ENCODE measurements at regions not wholly inside any gene's neighbourhood (a gene's known extent, or its start where the extent isn't known, plus 50 kb on each side); places are given as distances from the start of the nearest gene placed in this dataset.
A peak's percentile ranks its signal among the peaks of the same experiment; 100 is the strongest.

DNA sequence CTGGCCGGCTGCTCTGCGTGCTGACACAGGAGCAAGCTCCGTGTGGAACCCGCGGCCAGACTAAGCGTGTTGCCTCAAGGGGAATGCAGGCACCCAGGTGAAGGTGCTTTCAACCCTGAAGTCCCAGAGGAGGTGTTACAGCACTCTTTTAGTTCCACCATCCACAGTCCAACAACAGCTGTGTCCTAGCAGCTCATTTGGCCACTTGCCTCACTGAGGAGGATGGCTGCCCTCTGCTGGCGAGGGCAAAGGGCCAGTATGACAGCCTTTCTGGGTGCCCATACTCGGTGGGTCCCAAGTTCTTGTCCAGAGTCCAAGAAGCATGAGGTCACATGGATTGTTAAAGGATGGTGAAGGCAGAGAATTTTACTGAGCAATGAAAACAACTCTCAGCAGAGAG, 87.8 kb downstream of the C3orf85 start:
- CTCF ChIA-PET: interaction anchor here (0.6 to 2.9 kb wide), 7 partner anchors 13 to 200 kb away, joined by 3 to 14 read pairs (median 3); no protein-coding TSS in a partner anchor

DNA sequence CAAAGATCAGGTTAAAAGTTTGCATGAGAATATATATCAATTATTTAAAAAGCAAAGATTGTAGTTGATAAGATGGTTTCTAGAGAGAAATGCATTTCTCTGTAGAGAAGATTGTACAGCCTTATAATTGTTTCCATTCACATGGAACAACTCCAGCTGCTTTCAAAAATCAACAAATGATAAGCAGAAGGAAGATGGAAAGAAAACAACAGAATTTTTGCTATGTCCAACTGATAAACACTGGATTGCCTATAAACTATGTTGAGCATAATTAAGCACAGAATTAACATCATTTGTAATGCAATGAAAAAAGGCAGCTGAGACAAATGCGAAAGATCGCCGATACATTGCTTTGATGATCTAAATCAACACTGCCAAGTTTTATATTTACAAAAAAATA, 89.0 kb downstream of the C3orf85 start:
- DNase-seq (ENCODE audit: low read depth in 1 of 2, low spot score in 1 of 2) (no peak), FAIRE-seq (no peak), ATAC-seq (no peak)
- H3K4me1 ChIP-seq: no peaks in the 10 kb centered on the region
- no peak overlapping the region for H3K27ac ChIP-seq
- no peak overlapping the region for H3K4me2 ChIP-seq
- TF ChIP-seq RARB (CRISPR knock-in tag; IDR thresholded peaks at IDR 0.05): no peak
- TF ChIP-seq HOXA7 (CRISPR knock-in tag; IDR thresholded peaks at IDR 0.05): no peak
- TF ChIP-seq CHD2 (IDR thresholded peaks at IDR 0.05; ENCODE audit: low read length, partially characterized antibody): no peak
- TF ChIP-seq CEBPB (IDR thresholded peaks at IDR 0.05): no peak
- ChIA-PET POLR2A (no interaction called here), CTCF (interaction anchor here (0.7 to 2.9 kb wide), 2 partner anchors 201 to 206 kb away, joined by 3 to 14 read pairs; no protein-coding TSS in a partner anchor)
- no peak overlapping the region for H3K4me3 ChIP-seq
- WGBS (ENCODE audit: missing lambda C conversion rate): 70% methylated on average over 3 of the region's 3 CpGs
- H3K9me3 ChIP-seq: no peaks in the 10 kb centered on the region

More for the DNA sequence above, 87.8 kb downstream of the C3orf85 start:
- TF ChIP-seq, protein P1, sequence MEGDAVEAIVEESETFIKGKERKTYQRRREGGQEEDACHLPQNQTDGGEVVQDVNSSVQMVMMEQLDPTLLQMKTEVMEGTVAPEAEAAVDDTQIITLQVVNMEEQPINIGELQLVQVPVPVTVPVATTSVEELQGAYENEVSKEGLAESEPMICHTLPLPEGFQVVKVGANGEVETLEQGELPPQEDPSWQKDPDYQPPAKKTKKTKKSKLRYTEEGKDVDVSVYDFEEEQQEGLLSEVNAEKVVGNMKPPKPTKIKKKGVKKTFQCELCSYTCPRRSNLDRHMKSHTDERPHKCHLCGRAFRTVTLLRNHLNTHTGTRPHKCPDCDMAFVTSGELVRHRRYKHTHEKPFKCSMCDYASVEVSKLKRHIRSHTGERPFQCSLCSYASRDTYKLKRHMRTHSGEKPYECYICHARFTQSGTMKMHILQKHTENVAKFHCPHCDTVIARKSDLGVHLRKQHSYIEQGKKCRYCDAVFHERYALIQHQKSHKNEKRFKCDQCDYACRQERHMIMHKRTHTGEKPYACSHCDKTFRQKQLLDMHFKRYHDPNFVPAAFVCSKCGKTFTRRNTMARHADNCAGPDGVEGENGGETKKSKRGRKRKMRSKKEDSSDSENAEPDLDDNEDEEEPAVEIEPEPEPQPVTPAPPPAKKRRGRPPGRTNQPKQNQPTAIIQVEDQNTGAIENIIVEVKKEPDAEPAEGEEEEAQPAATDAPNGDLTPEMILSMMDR (IDR thresholded peaks at IDR 0.05): peak; percentile 49
- TF ChIP-seq, protein P2, sequence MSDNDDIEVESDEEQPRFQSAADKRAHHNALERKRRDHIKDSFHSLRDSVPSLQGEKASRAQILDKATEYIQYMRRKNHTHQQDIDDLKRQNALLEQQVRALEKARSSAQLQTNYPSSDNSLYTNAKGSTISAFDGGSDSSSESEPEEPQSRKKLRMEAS (IDR thresholded peaks at IDR 0.05): no peak
- TF ChIP-seq, protein P3, sequence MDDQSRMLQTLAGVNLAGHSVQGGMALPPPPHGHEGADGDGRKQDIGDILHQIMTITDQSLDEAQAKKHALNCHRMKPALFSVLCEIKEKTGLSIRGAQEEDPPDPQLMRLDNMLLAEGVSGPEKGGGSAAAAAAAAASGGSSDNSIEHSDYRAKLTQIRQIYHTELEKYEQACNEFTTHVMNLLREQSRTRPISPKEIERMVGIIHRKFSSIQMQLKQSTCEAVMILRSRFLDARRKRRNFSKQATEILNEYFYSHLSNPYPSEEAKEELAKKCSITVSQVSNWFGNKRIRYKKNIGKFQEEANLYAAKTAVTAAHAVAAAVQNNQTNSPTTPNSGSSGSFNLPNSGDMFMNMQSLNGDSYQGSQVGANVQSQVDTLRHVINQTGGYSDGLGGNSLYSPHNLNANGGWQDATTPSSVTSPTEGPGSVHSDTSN (IDR thresholded peaks at IDR 0.05): no peak
- no peak for TF ChIP-seq ZC3H11A (IDR thresholded peaks at IDR 0.05)
- TF ChIP-seq CBX2 (IDR thresholded peaks at IDR 0.05; ENCODE audit: borderline replicate concordance, low read depth): no peak
- peak; percentile 57 to 64 for TF ChIP-seq RAD21 (conservative IDR thresholded peaks at IDR 0.05 in 1 of 2, IDR thresholded peaks at IDR 0.05 in 1 of 2)
- TF ChIP-seq, protein P4, sequence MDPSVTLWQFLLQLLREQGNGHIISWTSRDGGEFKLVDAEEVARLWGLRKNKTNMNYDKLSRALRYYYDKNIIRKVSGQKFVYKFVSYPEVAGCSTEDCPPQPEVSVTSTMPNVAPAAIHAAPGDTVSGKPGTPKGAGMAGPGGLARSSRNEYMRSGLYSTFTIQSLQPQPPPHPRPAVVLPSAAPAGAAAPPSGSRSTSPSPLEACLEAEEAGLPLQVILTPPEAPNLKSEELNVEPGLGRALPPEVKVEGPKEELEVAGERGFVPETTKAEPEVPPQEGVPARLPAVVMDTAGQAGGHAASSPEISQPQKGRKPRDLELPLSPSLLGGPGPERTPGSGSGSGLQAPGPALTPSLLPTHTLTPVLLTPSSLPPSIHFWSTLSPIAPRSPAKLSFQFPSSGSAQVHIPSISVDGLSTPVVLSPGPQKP (IDR thresholded peaks at IDR 0.05; ENCODE audit: low read depth, low read length): no peak
- peak; percentile 69 for TF ChIP-seq SMC3 (IDR thresholded peaks at IDR 0.05)
- POLR2A ChIA-PET: no interaction called here
- H3K27ac ChIP-seq: no peak overlapping the region
- DNase-seq (ENCODE audit: low read depth in 1 of 2, low spot score in 1 of 2) (peak in 1 of 2 experiments; percentile 46), ATAC-seq (peak; percentile 73 to 75; a peak in 5 of 6 replicates), FAIRE-seq (no peak)
- 55% methylated on average over 8 of the region's 8 CpGs for WGBS (ENCODE audit: missing lambda C conversion rate)
- no peaks in the 10 kb centered on the region for H3K4me1 ChIP-seq
- H3K4me3 ChIP-seq: no peak overlapping the region
- no peaks in the 10 kb centered on the region for H3K9me3 ChIP-seq
- no peak overlapping the region for H3K4me2 ChIP-seq

DNA sequence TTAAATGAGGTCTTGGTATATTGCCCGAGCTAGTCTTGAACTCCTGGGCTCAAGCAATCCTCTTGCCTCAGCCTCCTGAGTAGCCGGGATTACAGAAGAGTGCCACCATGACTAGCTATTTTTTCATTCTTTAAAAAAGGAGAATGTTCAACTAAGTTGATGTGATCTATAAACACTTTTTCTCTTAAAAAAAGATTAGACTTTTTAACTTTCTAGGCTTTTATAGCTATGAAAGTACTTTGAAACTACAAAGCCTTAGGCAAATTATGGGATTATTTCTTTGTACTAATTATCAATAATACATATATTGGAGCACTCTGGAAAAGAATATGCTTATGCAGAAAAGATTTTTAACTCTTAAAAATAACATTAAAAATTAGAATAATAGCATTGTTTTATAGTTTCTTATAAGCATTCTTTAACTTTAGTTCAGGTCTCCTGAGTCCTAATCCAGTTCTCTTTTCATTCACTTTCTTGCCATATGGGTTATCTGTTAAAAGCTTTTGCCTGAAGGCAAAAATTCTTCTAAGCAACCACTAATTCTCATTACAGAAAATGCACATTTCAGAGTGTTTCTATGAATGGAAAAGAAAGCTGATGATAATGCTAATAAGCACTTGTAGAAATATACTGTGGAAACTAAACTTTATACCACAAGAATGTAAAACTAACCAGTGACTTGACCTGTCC, 87.8 kb downstream of the DPPA2 start:
- WGBS (ENCODE audit: missing lambda C conversion rate): 17% methylated on average over 2 of the region's 2 CpGs
- no peaks in the 10 kb centered on the region for H3K4me1 ChIP-seq
- H3K4me3 ChIP-seq: no peak overlapping the region
- DNase-seq (ENCODE audit: low read depth in 1 of 2, low spot score in 1 of 2) (no peak), ATAC-seq (no peak), FAIRE-seq (no peak)
- no peak overlapping the region for H3K27ac ChIP-seq
- POLR2A ChIA-PET: no interaction called here
- CTCF ChIA-PET: interaction anchor here (1.1 kb wide), 1 partner anchor 12 kb away, joined by 5 read pairs; no protein-coding TSS in a partner anchor
- H3K4me2 ChIP-seq: no peak overlapping the region
- no peaks in the 10 kb centered on the region for H3K9me3 ChIP-seq
- TF ChIP-seq FOXS1 (CRISPR knock-in tag; IDR thresholded peaks at IDR 0.05) (no peak), TP53 (CRISPR knock-in tag; IDR thresholded peaks at IDR 0.05) (no peak), KDM5A (IDR thresholded peaks at IDR 0.05) (no peak)
- TF ChIP-seq, protein P2 (IDR thresholded peaks at IDR 0.05): no peak
- TF ChIP-seq, protein P5, sequence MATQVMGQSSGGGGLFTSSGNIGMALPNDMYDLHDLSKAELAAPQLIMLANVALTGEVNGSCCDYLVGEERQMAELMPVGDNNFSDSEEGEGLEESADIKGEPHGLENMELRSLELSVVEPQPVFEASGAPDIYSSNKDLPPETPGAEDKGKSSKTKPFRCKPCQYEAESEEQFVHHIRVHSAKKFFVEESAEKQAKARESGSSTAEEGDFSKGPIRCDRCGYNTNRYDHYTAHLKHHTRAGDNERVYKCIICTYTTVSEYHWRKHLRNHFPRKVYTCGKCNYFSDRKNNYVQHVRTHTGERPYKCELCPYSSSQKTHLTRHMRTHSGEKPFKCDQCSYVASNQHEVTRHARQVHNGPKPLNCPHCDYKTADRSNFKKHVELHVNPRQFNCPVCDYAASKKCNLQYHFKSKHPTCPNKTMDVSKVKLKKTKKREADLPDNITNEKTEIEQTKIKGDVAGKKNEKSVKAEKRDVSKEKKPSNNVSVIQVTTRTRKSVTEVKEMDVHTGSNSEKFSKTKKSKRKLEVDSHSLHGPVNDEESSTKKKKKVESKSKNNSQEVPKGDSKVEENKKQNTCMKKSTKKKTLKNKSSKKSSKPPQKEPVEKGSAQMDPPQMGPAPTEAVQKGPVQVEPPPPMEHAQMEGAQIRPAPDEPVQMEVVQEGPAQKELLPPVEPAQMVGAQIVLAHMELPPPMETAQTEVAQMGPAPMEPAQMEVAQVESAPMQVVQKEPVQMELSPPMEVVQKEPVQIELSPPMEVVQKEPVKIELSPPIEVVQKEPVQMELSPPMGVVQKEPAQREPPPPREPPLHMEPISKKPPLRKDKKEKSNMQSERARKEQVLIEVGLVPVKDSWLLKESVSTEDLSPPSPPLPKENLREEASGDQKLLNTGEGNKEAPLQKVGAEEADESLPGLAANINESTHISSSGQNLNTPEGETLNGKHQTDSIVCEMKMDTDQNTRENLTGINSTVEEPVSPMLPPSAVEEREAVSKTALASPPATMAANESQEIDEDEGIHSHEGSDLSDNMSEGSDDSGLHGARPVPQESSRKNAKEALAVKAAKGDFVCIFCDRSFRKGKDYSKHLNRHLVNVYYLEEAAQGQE (IDR thresholded peaks at IDR 0.05): no peak
- TF ChIP-seq, protein P4 (IDR thresholded peaks at IDR 0.05; ENCODE audit: low read depth, low read length): no peak
